Esophagus muscularis mucosa (tissue), 4 donors: ENCODE measurements at regions not wholly inside any gene's neighbourhood (a gene's known extent, or its start where the extent isn't known, plus 50 kb on each side); places are given as distances from the start of the nearest gene placed in this dataset.

Experiments
- DNase-seq: peaks from one replicate; pipeline ENCODE4 v3.0.0-alpha.2; 2017; ENCODE audit errors: extremely low spot score
- H3K27ac ChIP-seq, 4 donors: fragments of 200-600 bp; sonication (generic); replicated peaks in 1 of 4; 1 replicate in 3 of 4; 2 replicates in 1 of 4; pipeline ENCODE4 v1.5.1; 2016 to 2019; ENCODE audit warnings: mild to moderate bottlenecking in 1 of 4
- H3K27me3 ChIP-seq, 4 donors: fragments of 200-600 bp; sonication (generic); one replicate each; pipeline versions ENCODE4 v1.5.1 to v1.6.0; 2016 to 2019
- H3K36me3 ChIP-seq, 4 donors: fragments of 200-600 bp; sonication (generic); one replicate each; pipeline ENCODE4 v1.5.1; 2016 to 2019
- H3K4me1 ChIP-seq, 4 donors: fragments of 200-600 bp; sonication (generic); one replicate each; pipeline ENCODE4 v1.5.1; 2016 to 2019
- H3K4me3 ChIP-seq, 4 donors: fragments of 200-600 bp; sonication (generic); 1 replicate in 2 of 4; 2 replicates in 2 of 4; pipeline ENCODE4 v1.5.1; 2016 to 2019; ENCODE audit warnings: mild to moderate bottlenecking in 4 of 4, moderate library complexity in 1 of 4
- H3K9me3 ChIP-seq, 4 donors: fragments of 200-600 bp; sonication (generic); 1 replicate in 3 of 4; 2 replicates in 1 of 4; pipeline ENCODE4 v1.5.1; 2016 to 2019
- CTCF ChIP-seq, 3 experiments: fragments of 200-600 bp in 2 of 3; fragments of 450-650 bp in 1 of 3; sonication (generic) in 2 of 3; IDR thresholded peaks; one replicate each; pipeline ENCODE4 v1.5.1; 2017 to 2019; ENCODE audit warnings: antibody characterized with exemption in 3 of 3, mild to moderate bottlenecking in 2 of 3, moderate library complexity in 1 of 3
- EP300 ChIP-seq: sonication (generic); formaldehyde crosslinking; IDR thresholded peaks from one replicate; pipeline ENCODE4 v1.6.1; 2017; ENCODE audit warnings: antibody characterized with exemption
- POLR2A ChIP-seq: fragments of 450-650 bp; IDR thresholded peaks from one replicate; pipeline ENCODE4 v1.6.1; 2017; ENCODE audit warnings: antibody characterized with exemption, moderate library complexity, mild to moderate bottlenecking, low read depth
- POLR2AphosphoS5 ChIP-seq, 2 donors: sonication (generic); formaldehyde crosslinking; IDR thresholded peaks; one replicate each; pipeline ENCODE4 v1.6.1; 2017; ENCODE audit warnings: antibody characterized with exemption in 2 of 2
- WGBS: methylation state at CpG from one replicate; pipeline ENCODE4 v1.1.5; 2018; 5-methylcytosine and 5-hydroxymethylcytosine counted together
- intact Hi-C: fragments of 100-400 bp; cut with DNase I; formaldehyde crosslinking; loops from one replicate; pipeline ENCODE4 v1.15.1; 2023

GRCh38 chr20:60728705-60729104 lies 523.4 kb upstream of the CDH4 start:
- no peak overlapping the region for H3K27ac ChIP-seq
- no peaks in the 10 kb centered on the region for H3K36me3 ChIP-seq
- WGBS: 67% methylated on average over 4 of the region's 4 CpGs
- intact Hi-C loops: no loop called here
- H3K4me3 ChIP-seq: no peak overlapping the region
- TF ChIP-seq CTCF (IDR thresholded peaks at IDR 0.05): no peak
- TF ChIP-seq EP300: no peak
- no peak for TF ChIP-seq POLR2A
- TF ChIP-seq POLR2AphosphoS5 (IDR thresholded peaks at IDR 0.05): no peak
- H3K9me3 ChIP-seq: peaks cover 0 to 15% (median 0%) of the 10 kb centered on the region in 4 donors
- DNase-seq: no peak
- H3K4me1 ChIP-seq: no peaks in the 10 kb centered on the region
- no peaks in the 10 kb centered on the region for H3K27me3 ChIP-seq

- Histone ChIP-seq H3K27ac (no peak overlapping the region), H3K9me3 (peaks cover 0 to 15% (median 0%) of the 10 kb centered on the region in 4 donors), H3K4me3 (no peak overlapping the region), H3K4me1 (no peaks in the 10 kb centered on the region), H3K36me3 (no peaks in the 10 kb centered on the region), H3K27me3 (no peaks in the 10 kb centered on the region)
- 80% methylated on average over 6 of the region's 7 CpGs for WGBS
- DNase-seq: no peak
- TF ChIP-seq EP300 (no peak), POLR2A (no peak), POLR2AphosphoS5 (IDR thresholded peaks at IDR 0.05) (no peak), CTCF (IDR thresholded peaks at IDR 0.05) (no peak)
- intact Hi-C loops: no loop called here
Measured at GRCh38 chr20:60729135-60729900, 522.7 kb upstream of the CDH4 start.

- Histone ChIP-seq H3K36me3 (no peaks in the 10 kb centered on the region), H3K9me3 (peaks cover 0 to 4% (median 0%) of the 10 kb centered on the region in 4 donors), H3K27ac (no peak overlapping the region), H3K27me3 (no peaks in the 10 kb centered on the region), H3K4me1 (no peaks in the 10 kb centered on the region), H3K4me3 (no peak overlapping the region)
- no peak for DNase-seq
- intact Hi-C loops: loop anchor here (10.0 kb wide), 1 partner anchor 982 kb away; no protein-coding TSS in a partner anchor
- WGBS: 38% methylated on average over 3 of the region's 3 CpGs
- TF ChIP-seq CTCF (IDR thresholded peaks at IDR 0.05) (no peak), POLR2A (no peak), POLR2AphosphoS5 (IDR thresholded peaks at IDR 0.05) (no peak), EP300 (no peak)
Measured at GRCh38 chr20:60732322-60732721, 519.7 kb upstream of the CDH4 start.

- 81% methylated on average over 6 of the region's 6 CpGs for WGBS
- Histone ChIP-seq H3K36me3 (no peaks in the 10 kb centered on the region), H3K9me3 (no peaks in the 10 kb centered on the region), H3K27me3 (no peaks in the 10 kb centered on the region), H3K4me3 (no peak overlapping the region), H3K27ac (no peak overlapping the region), H3K4me1 (no peaks in the 10 kb centered on the region)
- intact Hi-C loops: no loop called here
- no peak for DNase-seq
- TF ChIP-seq POLR2AphosphoS5 (IDR thresholded peaks at IDR 0.05) (no peak), POLR2A (no peak), CTCF (IDR thresholded peaks at IDR 0.05) (no peak), EP300 (no peak)
Measured at GRCh38 chr20:60748086-60748485, 504.0 kb upstream of the CDH4 start.
